K562 (cell line): ENCODE measurements at regions not wholly inside any gene's neighbourhood (a gene's known extent, or its start where the extent isn't known, plus 50 kb on each side); places are given as distances from the start of the nearest gene placed in this dataset.

Source experiments
- ATAC-seq: fragments of 200-7000 bp; cut with Tn5 transposase; 3 replicates; pipeline ENCODE4 v1.9.1; 2020; ENCODE audit warnings: moderate library complexity
- BruUV-seq: library from RNA; stranded (reverse); fragments of 400-500 nt; replicated peaks from 2 replicates; lab custom pipeline; 2021; lab: Mats Ljungman, UMichigan
- CTCF ChIA-PET: fragments of 300-600 bp; formaldehyde crosslinking; extraction: SDS; loops from one replicate; lab custom pipeline; 2021; ENCODE audit warnings: low intra/inter-chr PET ratio; lab: Yijun Ruan, JAX
- POLR2A ChIA-PET: fragments of 300-600, 350-650 bp; sonication (Branson Sonifier 250); formaldehyde crosslinking; extraction: SDS; loops from one replicate; lab custom pipeline; 2021; ENCODE audit warnings: antibody characterized with exemption, inconsistent platforms; lab: Yijun Ruan, JAX
- DNase-seq, 4 experiments: peaks; one replicate each; pipeline versions ENCODE4 v3.0.0 to v3.0.0-alpha.2; 2011 to 2018; ENCODE audit warnings: low spot score in 3 of 4, mixed read lengths in 3 of 4; ENCODE audit errors: extremely low read depth in 1 of 4
- FAIRE-seq: peaks from 2 replicates; lab custom pipeline; 2011; peaks lifted over from hg19 to GRCh38; lab: Jason Lieb, UNC
- H2AFZ ChIP-seq: 2 replicates; pipeline ENCODE4 v1.6.0; 2011; ENCODE audit warnings: low read depth, low read length, control low read depth, inconsistent platforms
- H3K27ac ChIP-seq: fragments of 200-600 bp; 3 replicates; pipeline ENCODE4 v1.8.0; 2011; ENCODE audit warnings: low read depth, mild to moderate bottlenecking, control low read depth, inconsistent platforms, low read length, moderate library complexity, mixed read lengths; ENCODE audit errors: extremely low read depth
- H3K27me3 ChIP-seq, 2 experiments: fragments of 300-600 bp in 1 of 2; 2 replicates in 1 of 2; 3 replicates in 1 of 2; pipeline versions ENCODE4 v1.6.0 to v1.8.0; 2011; ENCODE audit warnings: inconsistent platforms in 2 of 2, low read length in 2 of 2, mild to moderate bottlenecking in 1 of 2, mixed read lengths in 1 of 2, moderate library complexity in 1 of 2; ENCODE audit not compliant: control insufficient read depth in 2 of 2, insufficient read depth in 2 of 2
- H3K36me3 ChIP-seq: fragments of 300-600 bp; 3 replicates; pipeline ENCODE4 v1.8.0; 2011; ENCODE audit warnings: mild to moderate bottlenecking, low read length, inconsistent platforms; ENCODE audit not compliant: control insufficient read depth, insufficient read depth
- H3K4me1 ChIP-seq, 2 experiments: fragments of 200-600 bp in 1 of 2; replicated peaks in 1 of 2; 2 replicates in 1 of 2; 3 replicates in 1 of 2; pipeline versions ENCODE4 v1.5.1 to v1.8.0; 2011; ENCODE audit warnings: inconsistent platforms in 2 of 2, low read length in 2 of 2, mild to moderate bottlenecking in 1 of 2, mixed read lengths in 1 of 2, moderate library complexity in 1 of 2; ENCODE audit not compliant: control insufficient read depth in 2 of 2, insufficient read depth in 2 of 2
- H3K4me2 ChIP-seq: 2 replicates; pipeline ENCODE4 v1.6.1; 2011; ENCODE audit warnings: low read length, control low read depth, inconsistent platforms, mixed read lengths; ENCODE audit not compliant: insufficient read depth
- H3K4me3 ChIP-seq: fragments of 200-600 bp; sonication (generic), shearing (Covaris generic); 2 replicates; pipeline ENCODE4 v1.5.1; 2016; ENCODE audit warnings: control low read depth, inconsistent platforms
- H3K79me2 ChIP-seq: fragments of 200-600 bp; 3 replicates; pipeline ENCODE4 v1.8.0; 2011; ENCODE audit warnings: low read length, inconsistent platforms; ENCODE audit not compliant: control insufficient read depth, insufficient read depth
- H3K9ac ChIP-seq, 2 experiments: 2 replicates each; pipeline versions ENCODE4 v1.6.0 to v1.6.1; 2011; ENCODE audit warnings: low read depth in 2 of 2, low read length in 2 of 2, control low read depth in 1 of 2, inconsistent platforms in 1 of 2, mild to moderate bottlenecking in 1 of 2, mixed read lengths in 1 of 2; ENCODE audit not compliant: insufficient read depth in 1 of 2
- H3K9me1 ChIP-seq: one replicate; pipeline ENCODE4 v1.6.0; 2011; ENCODE audit warnings: inconsistent platforms, mild to moderate bottlenecking, low read length, moderate library complexity; ENCODE audit not compliant: control insufficient read depth, insufficient read depth
- H3K9me3 ChIP-seq: replicated peaks from 2 replicates; pipeline ENCODE4 v1.5.1; 2011; ENCODE audit warnings: low read depth, low read length, inconsistent platforms; ENCODE audit not compliant: control insufficient read depth, insufficient read depth
- H4K20me1 ChIP-seq: replicated peaks from 2 replicates; pipeline ENCODE4 v1.6.1; 2011; ENCODE audit warnings: low read length, inconsistent platforms, mixed read lengths; ENCODE audit not compliant: control insufficient read depth, insufficient read depth
- ARNT ChIP-seq, 2 experiments: fragments of 450-650 bp; IDR thresholded peaks; 2 replicates each; pipeline ENCODE4 v1.6.1; 2016; ENCODE audit warnings: mild to moderate bottlenecking in 1 of 2
- ATF4 ChIP-seq: fragments of 450-650 bp; formaldehyde crosslinking; IDR thresholded peaks from 2 replicates; pipeline ENCODE4 v1.4.0; 2022; ENCODE audit warnings: mild to moderate bottlenecking, moderate library complexity
- BCOR ChIP-seq: fragments of 450-650 bp; IDR thresholded peaks from 2 replicates; pipeline ENCODE4 v1.6.1; 2016
- EHMT2 ChIP-seq: fragments of 450-650 bp; IDR thresholded peaks from 2 replicates; pipeline ENCODE4 v1.6.1; 2018; ENCODE audit warnings: antibody characterized with exemption
- HDAC1 ChIP-seq, 2 experiments: fragments of 450-650 bp; IDR thresholded peaks; 2 replicates each; pipeline ENCODE4 v1.6.1; 2016 to 2017; ENCODE audit warnings: inconsistent platforms in 1 of 2, mild to moderate bottlenecking in 1 of 2, moderate library complexity in 1 of 2
- HMBOX1 ChIP-seq: sonication (generic); IDR thresholded peaks from 2 replicates; pipeline ENCODE4 v1.6.1; 2016
- SUPT5H ChIP-seq: fragments of 450-650 bp; IDR thresholded peaks from 2 replicates; pipeline ENCODE4 v1.6.1; 2016
- XRCC3 ChIP-seq: fragments of 450-650 bp; IDR thresholded peaks from 2 replicates; pipeline ENCODE4 v1.6.1; 2017; ENCODE audit warnings: mild to moderate bottlenecking, moderate library complexity
- ZNF274 ChIP-seq: IDR thresholded peaks from 2 replicates; pipeline ENCODE4 v1.6.1; 2011; ENCODE audit warnings: low read depth, mild to moderate bottlenecking, low read length, moderate library complexity, borderline replicate concordance
- WGBS: fragments of 100-300 bp; shearing (Covaris generic); methylation state at CpG from one replicate; pipeline ENCODE4 v1.1.6; 2016; ENCODE audit warnings: low coverage, mixed read lengths; ENCODE audit not compliant: insufficient coverage; ENCODE audit errors: missing lambda C conversion rate; 5-methylcytosine and 5-hydroxymethylcytosine counted together
- in situ Hi-C: fragments of 300-500 bp; cut with MboI; formaldehyde crosslinking; loops from 4 replicates; pipeline ENCODE4 v1.15.0; 2018; ENCODE audit warnings: inconsistent platforms, mixed read lengths
- intact Hi-C: fragments of 100-400 bp; cut with micrococcal nuclease; formaldehyde crosslinking; loops from 2 replicates; pipeline ENCODE4 v1.14.2; 2022

- Histone ChIP-seq H4K20me1 (no peaks in the 10 kb centered on the region), H3K9me1 (no peaks in the 10 kb centered on the region), H3K9me3 (no peaks in the 10 kb centered on the region), H3K27ac (no peak overlapping the region), H2AFZ (no peak overlapping the region), H3K79me2 (no peaks in the 10 kb centered on the region)
- WGBS, result 0% methylated on average over 4 of the region's 5 CpGs
- BruUV-seq, result no TSS peak
- DNase-seq (no peak), ATAC-seq (no peak)
- TF ChIP-seq EHMT2 (no peak), SUPT5H (no peak), XRCC3 (no peak), ARNT (IDR thresholded peaks at IDR 0.05) (no peak), BCOR (no peak), HDAC1 (IDR thresholded peaks at IDR 0.05) (no peak), ATF4 (CRISPR knock-in tag) (no peak), ZNF274 (no peak), HMBOX1 (no peak)
- TF ChIP-seq, all 486 proteins: peak for 0
- Histone ChIP-seq H3K4me3 (no peak overlapping the region), H3K4me2 (no peak overlapping the region), H3K9ac (no peak overlapping the region), H3K4me1 (no peaks in the 10 kb centered on the region), H3K36me3 (no peaks in the 10 kb centered on the region), H3K27me3 (no peaks in the 10 kb centered on the region)
- no peak for FAIRE-seq
- POLR2A ChIA-PET, result no interaction called here
- intact Hi-C loops (no loop called here), in situ Hi-C loops (no loop called here)
- CTCF ChIA-PET, result no interaction called here
These were observed 189.6 kb upstream of the NRP1 start for GRCh38 chr10:33524041-33524440.
